Natural killer cell (primary cell): ENCODE measurements at regions not wholly inside any gene's neighbourhood (a gene's known extent, or its start where the extent isn't known, plus 50 kb on each side); places are given as distances from the start of the nearest gene placed in this dataset.

Source experiments
- ATAC-seq, 3 donors: fragments of 150-1000 bp in 2 of 3; fragments of 200-7000 bp in 1 of 3; cut with Tn5 transposase; 1 replicate in 1 of 3; 2 replicates in 2 of 3; pipeline ENCODE4 v1.10.0; 2021; ENCODE audit warnings: mild to moderate bottlenecking in 2 of 3, moderate library complexity in 2 of 3
- DNase-seq, 2 donors: peaks; one replicate each; pipeline versions ENCODE4 v3.0.0 to v3.0.0-alpha.2; 2013 to 2021; ENCODE audit warnings: mixed read lengths in 1 of 2
- H3K27ac ChIP-seq: one replicate; pipeline ENCODE4 v1.5.1; 2013; ENCODE audit warnings: mild to moderate bottlenecking, low read length
- H3K27me3 ChIP-seq: one replicate; pipeline ENCODE4 v1.6.1; 2013; ENCODE audit warnings: low read length; ENCODE audit not compliant: control insufficient read depth, insufficient read depth
- H3K36me3 ChIP-seq: one replicate; pipeline ENCODE4 v1.6.1; 2013; ENCODE audit warnings: low read length; ENCODE audit not compliant: control insufficient read depth, insufficient read depth
- H3K4me1 ChIP-seq: one replicate; pipeline ENCODE4 v1.6.1; 2013; ENCODE audit warnings: low read length; ENCODE audit not compliant: control insufficient read depth, insufficient read depth
- H3K4me3 ChIP-seq: one replicate; pipeline ENCODE4 v1.5.1; 2013; ENCODE audit warnings: low read length
- H3K9me3 ChIP-seq: one replicate; pipeline ENCODE4 v1.6.1; 2013; ENCODE audit warnings: low read length; ENCODE audit not compliant: control insufficient read depth, insufficient read depth
- H3K27ac Mint-ChIP-seq, 2 donors: one replicate each; pipeline ENCODE4 v1.8.0; 2022; ENCODE audit warnings: mild to moderate bottlenecking in 2 of 2, mixed read lengths in 2 of 2, moderate library complexity in 1 of 2
- H3K27me3 Mint-ChIP-seq, 2 donors: one replicate each; pipeline ENCODE4 v1.8.0; 2022; ENCODE audit warnings: low read depth in 2 of 2, mixed read lengths in 2 of 2
- H3K36me3 Mint-ChIP-seq: one replicate; pipeline ENCODE4 v1.8.0; 2022; ENCODE audit warnings: mixed read lengths
- H3K4me1 Mint-ChIP-seq, 2 donors: one replicate each; pipeline ENCODE4 v1.8.0; 2022; ENCODE audit warnings: mixed read lengths in 2 of 2
- H3K4me3 Mint-ChIP-seq: one replicate; pipeline ENCODE4 v1.8.0; 2022; ENCODE audit warnings: mild to moderate bottlenecking, moderate library complexity, mixed read lengths
- H3K9me3 Mint-ChIP-seq, 2 donors: one replicate each; pipeline ENCODE4 v1.8.0; 2022; ENCODE audit warnings: mixed read lengths in 2 of 2
- WGBS: methylation state at CpG from one replicate; pipeline ENCODE4 v1.1.7; 2013; ENCODE audit warnings: missing lambda C conversion rate; ENCODE audit not compliant: insufficient coverage; 5-methylcytosine and 5-hydroxymethylcytosine counted together
- intact Hi-C: fragments of 100-400 bp; cut with micrococcal nuclease; formaldehyde crosslinking; loops from one replicate; pipeline ENCODE4 v1.14.2; 2022
- TF ChIP-seq, protein P1 (sequence below): fragments of 200-600 bp; IDR thresholded peaks from one replicate; pipeline ENCODE4 v1.8.0; 2022; ENCODE audit warnings: antibody characterized with exemption

- no peaks in the 10 kb centered on the region for H3K27me3 ChIP-seq
- 71% methylated on average over 5 of the region's 5 CpGs for WGBS
- no peak overlapping the region for H3K4me3 ChIP-seq
- no peak overlapping the region for H3K27ac Mint-ChIP-seq
- intact Hi-C loops, result no loop called here
- ATAC-seq, result no peak
- no peaks in the 10 kb centered on the region for H3K4me1 Mint-ChIP-seq
- no peak for DNase-seq
- H3K4me3 Mint-ChIP-seq, result no peak overlapping the region
- H3K27ac ChIP-seq, result no peak overlapping the region
- H3K36me3 Mint-ChIP-seq, result no peaks in the 10 kb centered on the region
- H3K27me3 Mint-ChIP-seq, result peaks cover 5 to 12% of the 10 kb centered on the region in 2 donors
- H3K9me3 Mint-ChIP-seq, result no peaks in the 10 kb centered on the region
- H3K9me3 ChIP-seq, result no peaks in the 10 kb centered on the region
- TF ChIP-seq, protein P1, sequence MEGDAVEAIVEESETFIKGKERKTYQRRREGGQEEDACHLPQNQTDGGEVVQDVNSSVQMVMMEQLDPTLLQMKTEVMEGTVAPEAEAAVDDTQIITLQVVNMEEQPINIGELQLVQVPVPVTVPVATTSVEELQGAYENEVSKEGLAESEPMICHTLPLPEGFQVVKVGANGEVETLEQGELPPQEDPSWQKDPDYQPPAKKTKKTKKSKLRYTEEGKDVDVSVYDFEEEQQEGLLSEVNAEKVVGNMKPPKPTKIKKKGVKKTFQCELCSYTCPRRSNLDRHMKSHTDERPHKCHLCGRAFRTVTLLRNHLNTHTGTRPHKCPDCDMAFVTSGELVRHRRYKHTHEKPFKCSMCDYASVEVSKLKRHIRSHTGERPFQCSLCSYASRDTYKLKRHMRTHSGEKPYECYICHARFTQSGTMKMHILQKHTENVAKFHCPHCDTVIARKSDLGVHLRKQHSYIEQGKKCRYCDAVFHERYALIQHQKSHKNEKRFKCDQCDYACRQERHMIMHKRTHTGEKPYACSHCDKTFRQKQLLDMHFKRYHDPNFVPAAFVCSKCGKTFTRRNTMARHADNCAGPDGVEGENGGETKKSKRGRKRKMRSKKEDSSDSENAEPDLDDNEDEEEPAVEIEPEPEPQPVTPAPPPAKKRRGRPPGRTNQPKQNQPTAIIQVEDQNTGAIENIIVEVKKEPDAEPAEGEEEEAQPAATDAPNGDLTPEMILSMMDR, result no peak
- H3K4me1 ChIP-seq, result no peaks in the 10 kb centered on the region
- no peaks in the 10 kb centered on the region for H3K36me3 ChIP-seq
Observed at GRCh38 chr17:34733333-34733732, 154.0 kb downstream of the TMEM132E start.

DNA sequence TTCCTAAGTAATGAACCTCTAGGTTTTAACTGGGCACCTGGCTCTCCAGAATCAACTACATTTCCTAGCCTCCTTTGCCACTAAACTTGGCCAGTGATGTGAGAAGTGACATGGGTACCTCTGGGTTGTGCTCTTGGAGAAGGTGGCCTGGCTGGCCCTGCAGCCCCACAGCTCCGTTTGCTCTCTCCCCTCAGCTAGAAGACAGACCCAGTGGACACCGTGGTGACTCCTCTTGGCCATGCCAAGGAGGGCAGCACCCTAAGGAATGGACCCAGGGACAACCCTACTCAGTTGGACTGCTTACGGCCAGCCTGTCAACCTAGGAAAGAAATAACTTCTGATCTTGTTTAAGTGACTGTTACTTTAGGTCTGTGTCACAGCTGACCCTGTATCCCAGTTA is 151.4 kb downstream of the TMEM132E start:
- H3K9me3 Mint-ChIP-seq, result no peaks in the 10 kb centered on the region
- intact Hi-C loops, result no loop called here
- peaks cover 8 to 12% of the 10 kb centered on the region in 2 donors for H3K27me3 Mint-ChIP-seq
- no peaks in the 10 kb centered on the region for H3K36me3 ChIP-seq
- no peaks in the 10 kb centered on the region for H3K4me1 ChIP-seq
- no peak for ATAC-seq
- H3K27me3 ChIP-seq, result no peaks in the 10 kb centered on the region
- no peak for DNase-seq
- H3K36me3 Mint-ChIP-seq, result no peaks in the 10 kb centered on the region
- H3K9me3 ChIP-seq, result no peaks in the 10 kb centered on the region
- no peak overlapping the region for H3K27ac Mint-ChIP-seq
- H3K27ac ChIP-seq, result no peak overlapping the region
- no peak overlapping the region for H3K4me3 ChIP-seq
- TF ChIP-seq, protein P1, result no peak
- H3K4me1 Mint-ChIP-seq, result no peaks in the 10 kb centered on the region
- H3K4me3 Mint-ChIP-seq, result no peak overlapping the region
- 85% methylated on average over 3 of the region's 3 CpGs for WGBS

GRCh38 chr17:34728771-34729310 is 149.5 kb downstream of the TMEM132E start:
- DNase-seq, result no peak
- H3K27ac ChIP-seq, result no peak overlapping the region
- no peak for ATAC-seq
- 62% methylated on average over 9 of the region's 10 CpGs for WGBS
- Mint-ChIP-seq H3K36me3 (no peaks in the 10 kb centered on the region), H3K4me3 (no peak overlapping the region), H3K27me3 (peaks cover 6 to 12% of the 10 kb centered on the region in 2 donors), H3K27ac (no peak overlapping the region), H3K9me3 (no peaks in the 10 kb centered on the region), H3K4me1 (no peaks in the 10 kb centered on the region)
- H3K9me3 ChIP-seq, result no peaks in the 10 kb centered on the region
- intact Hi-C loops, result no loop called here
- H3K36me3 ChIP-seq, result no peaks in the 10 kb centered on the region
- no peaks in the 10 kb centered on the region for H3K4me1 ChIP-seq
- TF ChIP-seq, protein P1, result no peak
- no peaks in the 10 kb centered on the region for H3K27me3 ChIP-seq
- H3K4me3 ChIP-seq, result no peak overlapping the region

DNA sequence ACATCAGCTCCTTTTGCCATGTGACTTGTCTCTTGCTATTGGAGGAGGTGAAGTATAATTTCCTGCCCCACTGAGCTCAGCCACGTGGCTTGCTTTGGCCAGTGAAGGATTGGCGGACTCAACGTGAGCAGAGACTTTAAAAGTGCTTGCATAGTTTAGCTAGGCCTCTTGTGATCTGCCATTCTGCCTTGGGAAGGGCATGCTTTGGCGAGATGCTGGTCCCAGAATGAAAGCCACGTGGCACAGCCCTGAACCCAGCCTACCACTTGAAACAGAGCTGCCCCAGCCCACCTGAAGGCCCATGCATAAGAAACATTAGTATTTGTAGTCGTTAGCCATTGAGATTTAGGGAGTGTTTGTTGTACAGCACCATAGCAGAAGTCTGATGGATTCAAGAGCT is 148.2 kb downstream of the TMEM132E start:
- Mint-ChIP-seq H3K27ac (no peak overlapping the region), H3K4me1 (no peaks in the 10 kb centered on the region), H3K4me3 (no peak overlapping the region), H3K9me3 (no peaks in the 10 kb centered on the region), H3K27me3 (peaks cover 6 to 12% of the 10 kb centered on the region in 2 donors), H3K36me3 (no peaks in the 10 kb centered on the region)
- intact Hi-C loops, result no loop called here
- ATAC-seq (no peak), DNase-seq (no peak)
- Histone ChIP-seq H3K9me3 (no peaks in the 10 kb centered on the region), H3K27ac (no peak overlapping the region), H3K4me1 (no peaks in the 10 kb centered on the region), H3K27me3 (no peaks in the 10 kb centered on the region), H3K4me3 (no peak overlapping the region), H3K36me3 (no peaks in the 10 kb centered on the region)
- 69% methylated on average over 6 of the region's 6 CpGs for WGBS
- TF ChIP-seq, protein P1, result no peak
